CD4-positive, CD25-positive, alpha-beta regulatory T cell (primary cell): ENCODE measurements at regions not wholly inside any gene's neighbourhood (a gene's known extent, or its start where the extent isn't known, plus 50 kb on each side); places are given as distances from the start of the nearest gene placed in this dataset.

Experiments used
- ATAC-seq, 2 donors: fragments of 150-1000 bp; cut with Tn5 transposase; one replicate each; pipeline ENCODE4 v1.10.0; 2021; ENCODE audit warnings: low read depth in 2 of 2, moderate number of reproducible peaks in 2 of 2, moderate library complexity in 1 of 2
- DNase-seq, 3 donors: peaks; one replicate each; pipeline versions ENCODE4 v3.0.0 to v3.0.0-alpha.2; 2012 to 2022; ENCODE audit warnings: mixed read lengths in 1 of 3
- H3K27ac ChIP-seq: one replicate; pipeline ENCODE4 v1.7.0; 2013; ENCODE audit warnings: mild to moderate bottlenecking, low read length; ENCODE audit not compliant: insufficient read depth, poor library complexity, severe bottlenecking
- H3K27me3 ChIP-seq: one replicate; pipeline ENCODE4 v1.7.0; 2013; ENCODE audit warnings: low read length; ENCODE audit not compliant: control insufficient read depth, insufficient read depth
- H3K36me3 ChIP-seq: one replicate; pipeline ENCODE4 v1.7.0; 2013; ENCODE audit warnings: mild to moderate bottlenecking, low read length, moderate library complexity; ENCODE audit not compliant: control insufficient read depth, insufficient read depth
- H3K4me1 ChIP-seq: 2 replicates; pipeline ENCODE4 v1.7.0; 2013; ENCODE audit warnings: mild to moderate bottlenecking, low read length; ENCODE audit not compliant: insufficient read depth, control insufficient read depth, poor library complexity, severe bottlenecking
- H3K4me3 ChIP-seq: one replicate; pipeline ENCODE4 v1.7.0; 2013; ENCODE audit warnings: low read depth, mild to moderate bottlenecking, low read length, moderate library complexity
- H3K9me3 ChIP-seq, 2 experiments: 1 replicate in 1 of 2; 2 replicates in 1 of 2; pipeline ENCODE4 v1.7.0; 2013; ENCODE audit warnings: low read length in 2 of 2, mild to moderate bottlenecking in 1 of 2, moderate library complexity in 1 of 2; ENCODE audit not compliant: control insufficient read depth in 2 of 2
- H3K27ac Mint-ChIP-seq, 3 donors: one replicate each; pipeline ENCODE4 v1.8.0; 2020 to 2022; ENCODE audit warnings: mild to moderate bottlenecking in 3 of 3, mixed read lengths in 3 of 3, moderate library complexity in 2 of 3
- H3K27me3 Mint-ChIP-seq: one replicate; pipeline ENCODE4 v1.8.0; 2022; ENCODE audit warnings: mild to moderate bottlenecking, mixed read lengths
- H3K36me3 Mint-ChIP-seq: one replicate; pipeline ENCODE4 v1.8.0; 2020; ENCODE audit warnings: mixed read lengths
- H3K4me1 Mint-ChIP-seq, 4 donors: one replicate each; pipeline ENCODE4 v1.8.0; 2020 to 2022; ENCODE audit warnings: mixed read lengths in 4 of 4, mild to moderate bottlenecking in 1 of 4
- H3K4me3 Mint-ChIP-seq, 4 donors: one replicate each; pipeline ENCODE4 v1.8.0; 2020 to 2022; ENCODE audit warnings: mild to moderate bottlenecking in 4 of 4, mixed read lengths in 4 of 4, moderate library complexity in 3 of 4
- H3K9me3 Mint-ChIP-seq, 7 donors: one replicate each; pipeline ENCODE4 v1.8.0; 2020 to 2022; ENCODE audit warnings: mixed read lengths in 7 of 7, mild to moderate bottlenecking in 3 of 7, moderate library complexity in 2 of 7

DNA sequence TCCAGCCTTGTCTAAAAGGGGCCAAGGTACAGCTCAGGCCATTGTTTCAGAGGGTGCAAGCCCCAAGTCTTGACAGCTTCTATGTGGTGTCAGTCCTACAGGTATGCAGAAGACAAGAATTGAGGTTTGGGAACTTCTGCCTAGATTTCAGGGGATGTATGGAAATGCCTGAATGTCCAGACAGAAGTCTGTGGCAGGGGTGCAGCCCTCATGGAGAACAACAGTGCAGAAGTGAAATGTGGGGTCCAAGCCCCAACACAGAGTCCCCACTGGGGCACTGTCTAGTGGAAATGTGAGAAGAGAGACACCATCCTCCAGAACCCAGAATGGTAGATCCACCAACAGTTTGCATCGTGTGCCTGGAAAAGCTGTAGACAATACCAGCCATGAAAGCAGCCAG lies 400.3 kb upstream of the CAMK1G start:
- Histone ChIP-seq H3K9me3 (peaks cover 0 to 5% of the 10 kb centered on the region in 2 experiments), H3K36me3 (no peaks in the 10 kb centered on the region), H3K27ac (no peak overlapping the region), H3K4me1 (no peaks in the 10 kb centered on the region), H3K4me3 (no peak overlapping the region), H3K27me3 (no peaks in the 10 kb centered on the region)
- H3K4me1 Mint-ChIP-seq: no peaks in the 10 kb centered on the region
- H3K27ac Mint-ChIP-seq: no peak overlapping the region
- H3K4me3 Mint-ChIP-seq: no peak overlapping the region
- H3K36me3 Mint-ChIP-seq: no peaks in the 10 kb centered on the region
- no peaks in the 10 kb centered on the region for H3K27me3 Mint-ChIP-seq
- H3K9me3 Mint-ChIP-seq: peaks cover 0 to 16% (median 13%) of the 10 kb centered on the region in 7 donors
- DNase-seq (no peak), ATAC-seq (no peak)

DNA sequence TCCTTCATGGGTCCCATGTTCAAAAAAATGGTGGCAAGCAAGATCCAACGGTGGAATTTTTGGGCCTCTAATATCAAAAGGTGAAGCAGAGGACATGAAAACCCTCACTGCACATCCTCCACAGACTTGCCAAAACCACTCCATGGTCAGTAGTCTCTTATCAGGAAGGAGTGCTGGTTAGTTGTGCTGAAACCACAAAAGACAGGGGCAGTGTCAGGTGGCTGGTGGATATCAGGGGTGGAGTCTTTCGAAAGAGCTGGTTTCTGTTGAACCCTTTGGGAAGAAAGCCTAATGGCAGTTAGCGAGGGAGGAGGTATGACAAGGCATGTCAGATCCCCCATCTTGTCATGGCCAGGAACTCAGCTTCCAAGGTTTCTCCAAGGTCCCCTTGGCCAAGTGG lies 395.9 kb upstream of the CAMK1G start:
- Histone ChIP-seq H3K9me3 (peaks cover 0 to 5% of the 10 kb centered on the region in 2 experiments), H3K4me3 (no peak overlapping the region), H3K4me1 (no peaks in the 10 kb centered on the region), H3K36me3 (no peaks in the 10 kb centered on the region), H3K27me3 (no peaks in the 10 kb centered on the region), H3K27ac (no peak overlapping the region)
- Mint-ChIP-seq H3K27ac (no peak overlapping the region), H3K4me3 (no peak overlapping the region), H3K4me1 (no peaks in the 10 kb centered on the region), H3K27me3 (no peaks in the 10 kb centered on the region), H3K9me3 (peaks cover 0 to 10% (median 4%) of the 10 kb centered on the region in 7 donors), H3K36me3 (no peaks in the 10 kb centered on the region)
- no peak for DNase-seq
- no peak for ATAC-seq

DNA sequence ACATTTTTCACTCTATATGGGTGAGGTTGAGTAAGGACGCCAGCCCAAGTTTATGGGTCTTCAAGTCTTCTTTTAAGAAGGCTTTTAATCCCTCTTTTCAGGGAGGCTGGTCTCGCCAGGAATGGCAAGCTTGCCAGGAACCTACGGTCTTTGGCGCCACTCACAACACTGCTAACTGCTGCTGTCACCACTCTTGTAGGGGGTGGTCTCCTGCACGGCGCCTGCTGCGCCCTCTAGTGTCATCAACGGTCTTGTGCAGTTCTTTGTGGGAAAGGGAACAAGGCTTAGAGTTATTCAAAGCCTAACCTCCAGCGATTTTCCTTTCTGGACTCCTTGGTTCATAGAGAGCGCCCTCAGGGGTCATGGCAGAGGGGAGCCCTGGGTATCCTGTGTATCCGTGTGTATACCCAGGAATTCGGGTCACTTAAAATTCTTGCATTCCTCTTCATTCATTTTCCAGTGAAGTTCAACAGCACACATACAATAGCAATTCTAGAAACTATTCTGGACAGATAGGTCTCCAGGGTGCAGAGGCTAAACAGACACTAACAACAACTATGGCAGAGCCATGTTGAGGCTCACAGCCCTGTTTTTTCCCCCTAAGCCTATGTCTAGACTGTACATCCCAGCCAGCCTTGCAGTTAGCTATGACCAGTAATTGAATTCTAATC lies 392.8 kb upstream of the CAMK1G start:
- H3K9me3 ChIP-seq: peaks cover 4 to 5% of the 10 kb centered on the region in 2 experiments
- no peak overlapping the region for H3K4me3 Mint-ChIP-seq

DNA sequence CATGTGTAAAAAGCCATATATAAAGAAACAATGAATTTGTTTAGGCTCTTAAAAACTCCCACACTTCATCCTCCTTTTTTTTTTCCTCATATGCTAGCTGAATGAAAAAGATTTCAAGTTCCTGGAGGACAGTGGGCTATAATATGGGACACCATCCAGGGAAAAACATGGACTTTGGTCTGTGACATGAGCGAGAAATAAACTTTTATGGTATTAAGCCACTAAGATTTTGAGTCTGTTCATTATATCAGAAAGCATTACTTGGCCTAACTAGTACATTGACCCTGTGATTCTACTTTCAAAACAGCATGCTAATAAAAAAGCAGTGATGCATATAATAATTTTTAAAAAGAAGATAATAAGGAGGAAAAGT lies 392.3 kb upstream of the CAMK1G start:
- Histone ChIP-seq H3K9me3 (peaks cover 9 to 10% of the 10 kb centered on the region in 2 experiments), H3K36me3 (no peaks in the 10 kb centered on the region), H3K27me3 (no peaks in the 10 kb centered on the region), H3K4me1 (no peaks in the 10 kb centered on the region), H3K27ac (no peak overlapping the region), H3K4me3 (no peak overlapping the region)
- H3K4me1 Mint-ChIP-seq: no peaks in the 10 kb centered on the region
- ATAC-seq (no peak), DNase-seq (no peak)
- H3K27me3 Mint-ChIP-seq: no peaks in the 10 kb centered on the region
- peaks cover 0 to 23% (median 2%) of the 10 kb centered on the region in 7 donors for H3K9me3 Mint-ChIP-seq
- no peak overlapping the region for H3K4me3 Mint-ChIP-seq
- no peak overlapping the region for H3K27ac Mint-ChIP-seq
- peaks cover 2% of the 10 kb centered on the region for H3K36me3 Mint-ChIP-seq

More for the DNA sequence above, 392.8 kb upstream of the CAMK1G start:
- Histone ChIP-seq H3K36me3 (no peaks in the 10 kb centered on the region), H3K4me3 (no peak overlapping the region), H3K27ac (no peak overlapping the region), H3K27me3 (no peaks in the 10 kb centered on the region), H3K4me1 (no peaks in the 10 kb centered on the region)
- Mint-ChIP-seq H3K36me3 (no peaks in the 10 kb centered on the region), H3K27ac (no peak overlapping the region), H3K4me1 (no peaks in the 10 kb centered on the region), H3K27me3 (no peaks in the 10 kb centered on the region), H3K9me3 (peaks cover 0 to 17% (median 0%) of the 10 kb centered on the region in 7 donors)
- no peak for ATAC-seq
- peak in 1 of 3 donors; percentile 16 for DNase-seq

DNA sequence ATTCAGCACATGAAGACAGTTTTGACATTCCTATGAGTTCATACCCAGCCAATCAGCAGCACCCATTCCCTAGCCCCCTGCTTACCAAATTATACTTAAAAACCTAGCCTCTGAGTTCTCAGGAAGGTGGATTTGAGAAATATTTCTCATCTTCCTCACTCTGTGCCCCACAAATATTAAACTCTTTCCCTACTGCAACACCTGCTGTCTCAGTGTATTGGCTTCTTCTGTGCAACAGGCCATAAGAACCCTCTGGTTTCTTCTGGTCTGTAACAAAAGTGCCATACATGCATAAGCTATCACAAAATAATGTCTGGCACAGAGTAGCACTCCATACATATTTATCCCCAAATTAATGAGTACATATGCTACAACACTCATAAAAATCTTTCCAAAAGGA lies 387.4 kb upstream of the CAMK1G start:
- Mint-ChIP-seq H3K4me1 (no peaks in the 10 kb centered on the region), H3K4me3 (no peak overlapping the region), H3K27ac (no peak overlapping the region), H3K27me3 (peaks cover 5% of the 10 kb centered on the region), H3K36me3 (peaks cover 6% of the 10 kb centered on the region), H3K9me3 (peaks cover 0 to 31% (median 7%) of the 10 kb centered on the region in 7 donors)
- H3K27me3 ChIP-seq: no peaks in the 10 kb centered on the region
- H3K4me1 ChIP-seq: no peaks in the 10 kb centered on the region
- DNase-seq (no peak), ATAC-seq (no peak)
- no peaks in the 10 kb centered on the region for H3K36me3 ChIP-seq
- no peak overlapping the region for H3K4me3 ChIP-seq
- no peak overlapping the region for H3K27ac ChIP-seq
- H3K9me3 ChIP-seq: peaks cover 15 to 18% of the 10 kb centered on the region in 2 experiments

DNA sequence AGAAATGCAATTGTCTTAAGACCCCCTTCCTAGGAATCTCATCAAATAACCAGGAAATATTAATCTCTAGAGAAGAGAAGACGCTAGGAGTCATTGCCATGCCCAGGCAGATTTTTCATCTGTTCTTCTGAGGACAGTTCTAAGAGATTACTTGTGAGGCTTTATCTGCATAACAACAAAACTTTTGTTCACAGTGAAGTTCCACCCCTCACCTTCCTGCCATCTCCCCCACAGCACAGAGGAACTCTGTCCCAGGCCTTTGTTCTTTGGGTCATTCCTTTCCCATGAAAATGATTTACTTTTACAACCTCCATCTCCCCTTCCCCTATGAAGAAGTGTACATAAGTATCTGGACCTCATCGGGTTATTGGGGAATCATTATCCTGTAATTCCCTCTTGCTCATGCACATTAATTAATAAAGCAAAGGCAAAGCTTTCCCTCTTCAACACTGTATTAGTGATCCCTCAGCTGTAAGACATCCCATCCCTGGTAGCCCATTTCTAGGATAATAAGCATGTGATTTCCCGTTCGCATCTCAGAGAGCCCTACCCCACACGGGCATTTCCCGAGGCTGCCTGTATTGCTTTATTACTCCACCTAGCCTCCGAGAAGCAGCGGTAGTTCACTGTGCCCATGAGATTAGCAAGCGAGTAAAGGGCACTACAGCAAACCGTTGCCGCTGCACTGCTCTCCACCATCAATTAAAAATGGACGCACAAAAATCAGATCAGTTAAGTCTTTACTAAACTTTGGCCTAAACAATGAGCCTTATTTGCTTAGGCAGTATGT lies 384.4 kb upstream of the CAMK1G start:
- H3K9me3 ChIP-seq: peaks cover 15 to 18% of the 10 kb centered on the region in 2 experiments
- peaks cover 0 to 23% (median 5%) of the 10 kb centered on the region in 7 donors for H3K9me3 Mint-ChIP-seq
- no peak for DNase-seq
- H3K27me3 ChIP-seq: no peaks in the 10 kb centered on the region
- H3K27me3 Mint-ChIP-seq: peaks cover 9% of the 10 kb centered on the region
- H3K36me3 ChIP-seq: no peaks in the 10 kb centered on the region
- peak overlapping the region in 1 of 3 donors; percentile 3 for H3K27ac Mint-ChIP-seq
- H3K4me3 Mint-ChIP-seq: no peak overlapping the region
- H3K4me1 Mint-ChIP-seq: no peaks in the 10 kb centered on the region
- no peaks in the 10 kb centered on the region for H3K4me1 ChIP-seq
- no peak for ATAC-seq
- H3K36me3 Mint-ChIP-seq: peaks cover 6% of the 10 kb centered on the region
- H3K27ac ChIP-seq: no peak overlapping the region
- no peak overlapping the region for H3K4me3 ChIP-seq

DNA sequence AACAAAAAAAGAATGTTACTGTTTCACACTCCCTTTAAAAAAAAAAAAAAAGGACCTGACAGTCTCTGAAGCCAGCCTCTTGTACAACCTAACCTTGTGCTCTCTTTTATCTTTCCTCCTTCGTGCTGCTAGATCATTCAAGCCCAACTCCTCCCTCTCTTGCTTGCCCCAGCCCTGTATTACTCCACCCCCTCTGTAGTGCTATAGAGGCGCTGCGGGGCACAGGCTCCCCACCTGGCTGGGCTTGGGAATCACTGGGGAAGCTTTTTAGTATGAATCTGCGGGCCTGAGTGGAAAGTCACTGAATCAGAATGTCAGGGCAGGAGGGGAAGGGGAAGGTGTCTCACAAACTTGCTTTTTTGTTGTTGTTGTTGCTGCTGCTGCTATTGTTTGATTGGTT lies 383.7 kb upstream of the CAMK1G start:
- ATAC-seq (no peak), DNase-seq (no peak)
- H3K9me3 Mint-ChIP-seq: peaks cover 0 to 23% (median 5%) of the 10 kb centered on the region in 7 donors
- H3K27ac ChIP-seq: no peak overlapping the region
- H3K27me3 Mint-ChIP-seq: peaks cover 9% of the 10 kb centered on the region
- no peaks in the 10 kb centered on the region for H3K4me1 ChIP-seq
- no peaks in the 10 kb centered on the region for H3K36me3 ChIP-seq
- no peak overlapping the region for H3K4me3 ChIP-seq
- H3K4me3 Mint-ChIP-seq: no peak overlapping the region
- no peaks in the 10 kb centered on the region for H3K4me1 Mint-ChIP-seq
- no peak overlapping the region for H3K27ac Mint-ChIP-seq
- peaks cover 6% of the 10 kb centered on the region for H3K36me3 Mint-ChIP-seq
- H3K27me3 ChIP-seq: no peaks in the 10 kb centered on the region
- peaks cover 14 to 18% of the 10 kb centered on the region in 2 experiments for H3K9me3 ChIP-seq
